GM21447 (cell line): ENCODE measurements at regions not wholly inside any gene's neighbourhood (a gene's known extent, or its start where the extent isn't known, plus 50 kb on each side); places are given as distances from the start of the nearest gene placed in this dataset.
"Not testable (repeated sequence)": the region's sequence is repeated elsewhere in the genome, so short reads cannot be mapped to it uniquely, and the experiment has no call there.

Experiments
- ATAC-seq: cut with Tn5 transposase; IDR thresholded peaks from one replicate; pipeline ENCODE4 v1.9.1; 2021; ENCODE audit not compliant: unreplicated experiment

- ATAC-seq: no peak
Measured at GRCh38 chr6:126890055-126890454, 228.4 kb upstream of the RSPO3 start.

DNA sequence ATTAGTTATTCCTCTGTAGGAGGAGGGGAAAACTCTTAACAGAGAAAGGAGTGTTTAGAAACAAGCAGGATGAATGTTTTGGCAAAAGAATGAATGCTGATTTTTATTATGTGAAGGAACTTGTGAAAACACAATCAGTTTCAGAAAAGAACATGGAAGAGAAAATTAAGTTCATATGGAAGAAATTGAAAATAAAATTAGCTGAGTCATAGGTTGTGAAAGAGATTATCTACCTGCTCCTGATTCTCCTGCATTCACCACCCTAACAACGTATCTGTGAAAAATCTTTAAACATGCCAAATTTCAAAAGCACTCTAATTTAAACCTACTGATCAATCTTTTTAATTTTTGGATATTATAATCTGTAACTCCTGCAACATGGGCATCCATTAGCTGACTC lies 227.3 kb upstream of the RSPO3 start:
- no peak for ATAC-seq

GRCh38 chr6:126892869-126893268 lies 225.6 kb upstream of the RSPO3 start:
- ATAC-seq: not testable (repeated sequence)

DNA sequence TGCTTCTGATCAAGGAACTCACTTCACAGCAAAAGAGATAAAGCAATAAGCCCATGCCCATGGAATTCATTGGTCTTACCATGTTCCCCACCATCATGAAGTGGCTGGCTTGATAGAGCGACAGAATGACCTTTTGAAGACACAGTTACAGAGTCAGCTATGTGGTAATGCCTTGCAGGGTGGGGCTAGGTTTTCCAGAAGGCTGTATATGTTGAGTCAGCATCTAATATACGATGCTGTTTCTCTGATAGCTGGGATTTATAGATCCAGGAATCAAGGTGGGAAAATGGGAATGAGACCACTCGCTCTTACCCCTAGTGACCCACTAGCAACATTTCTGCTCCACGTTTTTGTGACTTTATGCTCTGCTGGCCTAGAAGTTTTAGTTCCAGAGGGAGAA lies 220.7 kb upstream of the RSPO3 start:
- no peak for ATAC-seq

DNA sequence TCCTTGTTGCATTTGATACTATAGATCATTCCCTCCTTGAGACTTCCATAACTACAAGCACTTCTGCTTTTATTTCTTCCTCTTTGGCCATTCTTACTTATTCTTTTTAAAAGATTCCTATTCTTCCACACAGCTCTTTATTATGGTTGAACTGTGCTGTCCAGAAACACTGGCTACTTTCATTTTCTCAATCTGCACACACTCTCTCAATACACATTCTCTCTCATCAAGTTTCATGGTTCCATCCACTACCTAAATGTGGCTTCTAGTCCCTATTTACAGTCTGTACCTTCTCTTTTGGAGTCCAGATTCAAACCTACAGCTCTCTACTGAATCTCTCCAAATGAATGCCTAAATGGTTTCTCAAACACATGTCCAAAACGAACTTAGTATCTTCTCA lies 214.3 kb upstream of the RSPO3 start:
- ATAC-seq: no peak

DNA sequence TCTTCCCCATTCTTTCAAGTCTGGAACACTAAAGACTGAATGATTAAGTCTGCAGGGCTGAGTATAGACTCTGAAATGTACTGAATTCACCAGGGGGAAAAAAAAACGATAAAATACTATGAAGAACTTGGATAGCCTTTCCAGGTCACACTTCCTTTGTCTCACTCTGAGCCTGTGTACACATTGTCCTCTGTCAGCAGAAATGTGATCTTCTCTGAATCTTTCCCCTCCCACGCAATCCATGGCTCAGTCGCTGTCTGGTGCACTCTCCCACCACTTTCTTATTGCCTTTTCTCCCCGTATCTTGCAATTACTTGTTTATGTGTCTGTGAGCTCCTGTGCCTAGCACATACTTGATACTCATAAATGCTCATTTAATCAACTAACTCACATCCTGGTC lies 212.6 kb upstream of the RSPO3 start:
- no peak for ATAC-seq

DNA sequence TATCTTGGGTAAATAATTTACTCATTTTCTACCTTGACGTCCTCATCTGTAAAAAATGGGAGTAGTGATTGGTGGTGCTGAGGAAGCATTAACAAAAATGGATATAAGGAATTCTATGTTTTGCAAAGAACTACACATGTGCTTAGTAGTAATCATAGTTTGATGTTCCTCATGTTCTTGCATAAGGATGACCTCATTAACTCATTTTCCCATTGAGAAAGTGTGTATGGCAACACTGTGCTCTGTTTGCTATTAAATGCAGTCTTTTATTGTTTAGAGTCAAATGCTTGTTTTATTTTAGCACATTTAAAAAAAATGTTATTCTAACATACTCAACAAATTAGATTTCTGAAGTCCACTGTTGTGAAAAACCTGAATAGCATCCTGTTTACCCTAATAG lies 211.2 kb upstream of the RSPO3 start:
- no peak for ATAC-seq

- no peak for ATAC-seq
Measured at GRCh38 chr6:126907996-126908395, 210.5 kb upstream of the RSPO3 start.

- no peak for ATAC-seq
Measured at GRCh38 chr6:126909493-126909892, 209.0 kb upstream of the RSPO3 start.

DNA sequence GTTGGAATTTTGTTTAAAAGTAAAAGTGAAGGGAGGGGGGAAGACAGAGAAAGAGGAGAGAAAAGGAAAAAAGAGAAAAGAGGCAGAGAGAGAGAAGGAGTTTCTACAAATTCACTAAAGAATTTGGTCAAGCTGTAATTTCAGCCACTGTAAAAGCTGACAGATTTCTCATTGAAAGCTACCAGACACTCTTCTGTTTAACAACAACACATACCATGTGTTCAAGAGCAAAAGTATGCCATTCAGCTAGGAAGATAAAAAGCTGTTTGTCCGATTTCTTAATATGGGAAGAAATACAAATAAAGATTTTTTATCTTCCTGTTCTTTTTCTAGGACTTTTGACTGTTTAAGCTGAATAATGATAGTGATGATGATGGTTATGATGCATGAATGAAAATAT lies 204.8 kb upstream of the RSPO3 start:
- ATAC-seq: no peak

- ATAC-seq: no peak
Measured at GRCh38 chr6:126914172-126914571, 204.3 kb upstream of the RSPO3 start.

DNA sequence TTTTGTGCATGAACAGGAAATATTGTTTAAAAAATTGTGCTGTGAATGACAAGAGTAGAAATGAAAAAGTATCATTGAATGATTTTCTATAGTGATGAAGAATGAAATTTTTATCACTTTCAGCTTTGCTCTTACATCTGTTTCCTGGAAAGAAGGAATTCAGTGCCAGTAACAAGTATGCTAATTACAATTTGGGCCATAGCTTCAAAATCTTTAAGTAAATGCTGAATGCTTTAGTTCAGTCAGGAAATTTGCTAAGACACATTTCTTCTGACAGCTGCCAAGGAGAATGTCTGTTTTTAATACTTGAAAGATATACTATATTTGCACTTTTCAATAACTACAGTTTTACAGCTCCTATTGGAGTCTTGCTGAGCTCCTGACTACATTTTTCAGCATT lies 203.7 kb upstream of the RSPO3 start:
- no peak for ATAC-seq

DNA sequence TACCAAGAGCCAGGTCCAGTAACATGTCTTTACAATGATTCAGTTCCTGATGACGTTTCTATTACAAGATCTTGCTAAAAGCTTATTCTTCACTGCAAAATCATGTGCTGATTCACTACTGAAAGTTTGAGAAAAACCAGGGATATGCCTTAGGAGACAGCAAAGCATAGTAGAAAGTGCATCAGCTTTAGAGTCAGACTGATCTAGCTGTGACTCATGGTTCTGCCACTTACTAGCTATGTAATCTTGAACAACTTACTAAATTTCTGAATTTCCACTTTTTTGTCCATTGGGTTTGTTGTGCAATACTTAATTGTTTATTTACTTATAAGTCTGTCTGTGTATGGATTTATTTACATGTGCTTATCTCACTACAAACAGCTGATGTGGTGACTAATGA lies 198.5 kb upstream of the RSPO3 start:
- no peak for ATAC-seq

DNA sequence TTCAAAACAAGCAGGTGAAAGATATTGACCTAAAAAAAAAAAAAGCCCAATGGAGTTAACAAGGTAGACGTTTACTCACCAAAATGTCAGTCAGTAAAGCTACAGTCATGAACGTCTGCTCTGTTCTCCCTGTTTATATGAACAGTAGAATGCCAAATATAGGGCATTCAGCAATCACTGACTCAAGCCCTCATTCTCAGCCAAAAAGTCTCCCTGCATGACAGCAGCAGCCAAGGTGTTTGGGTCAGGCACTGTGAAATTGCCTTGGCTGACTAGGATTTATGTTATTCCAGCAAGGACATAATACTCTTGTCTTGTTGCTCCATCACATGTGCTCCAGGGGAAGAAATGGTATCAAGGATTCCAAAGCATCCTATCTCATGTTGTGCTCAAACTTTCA lies 194.7 kb upstream of the RSPO3 start:
- ATAC-seq: no peak

- ATAC-seq: no peak
Measured at GRCh38 chr6:126926926-126927325, 191.5 kb upstream of the RSPO3 start.

DNA sequence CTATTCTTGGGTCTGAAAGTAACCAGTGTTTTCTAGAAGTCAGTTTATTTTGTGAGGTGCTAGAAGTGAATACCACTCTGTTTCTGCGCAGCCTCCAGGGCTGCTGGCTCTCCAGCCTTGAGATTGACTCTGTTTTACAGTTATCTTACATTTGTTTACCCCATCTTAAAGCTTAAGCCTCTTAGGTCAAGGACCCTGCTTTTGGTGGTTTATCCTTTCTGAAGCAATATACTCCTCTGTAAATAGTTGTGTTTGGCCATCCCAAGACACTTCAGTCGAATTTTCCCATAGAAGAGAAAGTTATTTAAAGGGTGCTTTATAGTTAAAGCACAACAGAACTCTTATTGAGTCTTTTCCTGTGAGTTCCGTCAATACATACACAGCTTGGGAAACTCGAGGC lies 190.6 kb upstream of the RSPO3 start:
- no peak for ATAC-seq

DNA sequence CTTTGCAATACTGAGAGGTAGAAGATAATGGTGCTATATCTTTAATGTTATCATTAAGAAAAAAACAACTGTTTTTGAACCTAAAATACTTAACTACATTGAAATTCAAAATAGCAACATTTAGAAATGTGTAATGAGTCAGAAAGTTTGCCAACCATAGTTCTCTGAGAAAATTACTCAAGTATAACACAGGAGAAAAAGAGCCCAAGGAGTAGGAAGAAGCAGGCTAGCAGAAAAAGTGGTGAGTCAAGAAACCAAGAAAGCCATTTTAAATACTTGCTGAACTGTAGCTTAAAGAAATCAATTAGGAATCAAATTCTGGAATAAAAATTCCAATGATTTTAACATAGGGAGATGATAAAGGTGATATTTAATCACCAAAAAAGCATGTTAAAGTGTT lies 181.0 kb upstream of the RSPO3 start:
- ATAC-seq: no peak

- ATAC-seq: no peak
Measured at GRCh38 chr6:126939784-126940183, 178.7 kb upstream of the RSPO3 start.

- no peak for ATAC-seq
Measured at GRCh38 chr6:126941751-126942150, 176.7 kb upstream of the RSPO3 start.

GRCh38 chr6:126944512-126944911 lies 174.0 kb upstream of the RSPO3 start:
- no peak for ATAC-seq

DNA sequence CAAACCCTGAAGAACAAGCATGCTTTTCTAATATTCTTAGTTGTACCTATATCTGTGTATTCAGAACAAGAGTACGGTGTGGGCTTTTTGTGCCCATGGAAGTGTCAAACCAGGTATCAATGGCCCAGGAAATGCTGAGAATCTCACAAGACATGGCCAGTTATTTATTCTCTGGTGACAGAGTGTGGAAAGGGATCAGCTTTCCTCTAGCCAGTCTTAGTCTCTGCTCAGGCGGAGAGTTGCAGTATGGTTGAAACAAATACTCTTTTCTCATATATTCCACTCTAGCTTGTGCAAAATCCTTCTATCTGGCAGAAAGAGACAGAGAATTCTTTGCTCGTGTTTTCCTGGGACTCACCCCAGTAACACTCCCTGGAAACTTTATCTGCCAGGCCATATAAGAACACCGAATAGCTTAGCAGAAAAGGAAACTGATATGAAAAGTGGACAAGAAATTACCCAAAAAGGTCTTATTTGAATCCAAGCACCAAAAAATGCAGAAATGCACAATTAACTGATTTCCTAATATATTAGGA lies 173.3 kb upstream of the RSPO3 start:
- no peak for ATAC-seq

DNA sequence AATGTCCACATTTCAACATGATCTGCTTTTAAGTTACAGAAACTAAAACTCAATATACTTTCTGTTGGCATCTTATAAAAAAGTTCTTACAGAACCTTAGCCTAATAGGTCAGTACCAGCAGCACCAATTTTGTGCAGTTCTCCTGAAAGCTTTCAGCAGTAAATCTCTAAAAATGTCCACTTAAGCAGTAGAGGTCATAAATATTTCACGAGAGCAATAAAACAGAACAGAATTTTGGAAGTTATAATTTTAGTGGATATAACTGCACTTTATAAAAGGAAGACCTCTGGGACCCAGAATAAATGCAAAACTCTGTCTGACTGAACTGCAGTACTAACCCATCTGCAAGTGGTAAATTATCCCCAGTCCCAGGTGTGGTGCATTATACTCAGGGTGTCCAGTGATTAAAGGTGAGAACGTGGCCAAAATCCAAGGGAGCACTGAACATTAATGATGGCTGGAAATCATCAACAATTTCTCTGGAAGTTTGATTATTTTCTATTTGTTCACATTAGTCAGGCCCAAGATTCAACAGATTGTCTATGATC lies 172.6 kb upstream of the RSPO3 start:
- no peak for ATAC-seq

- ATAC-seq: no peak
Measured at GRCh38 chr6:126947070-126947469, 171.4 kb upstream of the RSPO3 start.

DNA sequence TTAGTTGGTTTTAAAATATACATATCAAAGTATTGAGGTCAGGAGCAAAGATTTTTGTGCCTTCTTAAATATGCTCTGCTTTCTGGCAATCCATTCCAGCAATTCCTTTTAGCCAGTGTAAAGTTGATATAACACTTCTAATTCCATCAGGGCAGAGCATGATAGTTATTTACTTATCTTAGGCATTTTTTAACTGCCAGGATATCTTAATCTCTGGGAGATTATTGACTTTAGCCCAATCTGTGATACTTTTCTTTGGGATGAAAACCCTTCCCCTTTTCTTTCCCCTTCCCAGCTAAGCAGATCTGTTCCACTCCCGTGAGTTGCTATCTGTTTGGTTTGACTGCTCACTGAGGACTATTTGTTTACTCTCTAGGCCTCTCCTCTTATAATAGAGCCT lies 168.7 kb upstream of the RSPO3 start:
- no peak for ATAC-seq
